Pons (tissue), 1 donor: ENCODE measurements at regions not wholly inside any gene's neighbourhood (a gene's known extent, or its start where the extent isn't known, plus 50 kb on each side); places are given as distances from the start of the nearest gene placed in this dataset.
"Not testable (repeated sequence)": the region's sequence is repeated elsewhere in the genome, so short reads cannot be mapped to it uniquely, and the experiment has no call there.

Experiments
- DNase-seq: peaks from one replicate; pipeline ENCODE4 v3.0.0-alpha.2; 2016; ENCODE audit warnings: low spot score

DNA sequence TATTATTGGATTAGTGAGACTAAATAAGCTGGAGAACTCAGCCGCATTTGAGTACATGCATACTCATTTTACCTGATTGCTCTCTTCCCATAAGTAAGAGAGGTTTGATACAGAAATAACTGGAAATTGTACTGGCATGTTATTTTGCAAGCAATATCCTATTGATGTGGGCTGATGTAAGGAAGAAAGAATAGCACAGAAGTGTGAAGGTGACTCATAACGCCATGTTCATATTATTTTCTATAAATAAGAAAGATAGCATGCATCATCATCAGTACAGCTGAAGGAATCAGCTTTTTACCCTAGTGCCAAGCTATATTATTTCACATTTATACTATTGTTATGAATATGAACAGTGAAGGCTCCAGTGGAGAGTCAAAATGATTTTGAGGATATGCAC, 138.3 kb upstream of the FAM47A start:
- DNase-seq = no peak

DNA sequence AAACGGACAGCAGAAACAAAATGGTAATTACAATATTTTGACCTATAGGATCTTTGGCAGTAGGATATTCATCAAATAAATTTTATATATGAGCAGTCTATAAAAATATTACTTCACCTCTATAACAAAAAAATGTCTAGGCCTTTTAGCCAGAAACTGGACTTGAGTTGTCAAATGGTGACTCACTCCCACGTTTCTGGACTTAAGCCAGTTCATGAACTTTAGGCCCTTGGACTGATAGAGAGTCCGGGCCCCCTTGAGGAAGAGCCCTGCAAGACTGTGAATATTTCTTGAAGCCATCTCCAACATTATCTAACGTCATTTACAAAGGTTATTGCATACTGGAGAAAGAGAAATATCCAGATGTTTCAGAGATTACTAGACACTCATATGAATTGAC, 106.8 kb upstream of the FAM47A start:
- no peak for DNase-seq

DNA sequence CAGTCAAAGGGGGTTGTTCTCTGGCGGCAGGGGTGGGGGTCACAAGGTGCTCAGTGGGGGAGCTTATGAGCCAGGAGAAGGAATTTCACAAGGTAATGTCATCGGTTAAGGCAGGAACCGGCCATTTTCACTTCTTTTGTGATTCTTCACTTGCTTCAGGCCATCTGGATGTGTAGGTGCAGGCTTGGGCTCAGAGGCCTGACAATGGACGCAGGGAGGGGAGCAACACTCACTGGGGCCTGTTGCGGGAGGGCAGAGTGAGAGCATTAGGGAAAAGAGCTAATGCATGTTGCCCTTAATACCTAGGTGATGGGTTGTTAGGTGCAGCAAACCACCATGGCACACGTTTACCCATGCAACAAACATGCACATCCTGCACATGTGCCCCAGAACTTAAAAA, 98.0 kb upstream of the FAM47A start:
- not testable (repeated sequence) for DNase-seq

DNA sequence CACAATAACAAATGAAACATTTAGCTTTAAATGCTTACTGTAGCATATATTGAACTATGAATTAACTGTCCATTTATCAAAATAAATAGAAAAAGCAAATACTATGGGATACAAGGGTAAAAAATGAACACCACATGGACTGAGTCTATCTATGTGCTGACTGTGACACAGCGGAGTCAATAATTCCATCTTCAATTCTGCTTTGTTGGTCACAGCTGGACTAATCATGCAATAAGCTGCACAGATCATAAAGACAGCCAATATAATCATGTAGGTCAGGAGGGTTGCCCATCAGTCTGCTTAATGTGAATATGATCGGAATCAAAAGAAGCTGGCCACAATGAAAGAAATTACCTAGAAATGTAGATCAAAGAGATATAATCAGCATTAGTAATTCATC, 95.7 kb upstream of the FAM47A start:
- DNase-seq = no peak

DNA sequence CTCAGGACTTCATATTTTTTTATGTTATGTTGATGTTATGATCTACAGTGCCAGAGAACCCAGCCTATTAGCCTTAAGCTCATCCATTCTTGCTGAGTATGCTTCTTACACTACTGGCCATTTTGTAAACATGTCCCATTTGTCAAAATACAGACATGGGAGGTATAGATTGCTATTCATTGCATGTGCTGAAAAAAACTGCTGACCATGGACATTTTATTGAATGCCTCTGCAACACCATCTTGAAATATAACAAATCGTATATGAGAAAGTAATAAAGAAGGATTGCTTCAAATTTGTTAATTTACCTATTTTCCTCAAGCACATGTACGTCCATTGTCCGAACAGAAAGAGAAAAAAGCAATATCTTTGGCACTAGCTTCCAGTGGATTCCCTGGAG, 91.5 kb upstream of the FAM47A start:
- DNase-seq = no peak

DNA sequence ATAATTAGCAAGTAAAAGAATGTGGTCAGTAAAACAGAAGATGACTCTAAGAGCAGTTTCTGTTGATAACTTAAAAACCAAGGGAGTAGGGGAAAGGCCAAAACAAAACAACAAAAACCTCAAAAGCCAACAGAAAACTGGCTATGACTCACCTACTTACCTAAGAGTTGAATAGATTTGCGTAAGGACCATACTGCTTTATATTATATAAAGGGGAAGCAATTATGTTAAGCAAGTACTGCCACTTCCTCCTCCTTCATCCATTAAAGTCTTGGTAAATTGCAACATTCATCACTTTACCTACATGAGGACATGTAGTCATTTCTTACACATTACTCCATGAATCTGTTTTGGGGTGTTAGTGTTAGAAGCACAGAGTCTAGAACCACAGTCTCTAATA, 85.9 kb upstream of the FAM47A start:
- DNase-seq = no peak

DNA sequence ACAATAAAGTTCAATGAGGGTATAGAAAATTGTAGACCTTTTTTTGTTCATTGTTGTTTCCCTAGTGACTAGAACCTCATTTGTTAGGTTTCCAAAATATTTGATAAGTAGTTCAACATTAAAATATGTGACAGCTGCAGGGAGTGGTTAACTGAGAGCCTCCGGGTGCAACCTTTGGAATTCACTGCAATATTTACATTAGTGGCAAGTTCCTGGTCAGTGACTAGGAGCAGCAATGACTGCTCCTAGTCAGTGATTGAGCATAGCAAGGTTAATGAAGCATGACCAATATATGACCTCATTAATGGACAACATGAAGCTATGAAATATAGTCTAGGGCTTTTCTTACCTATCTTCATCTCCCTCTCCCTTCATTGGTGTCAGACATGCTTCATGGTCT, 65.8 kb upstream of the FAM47A start:
- DNase-seq = no peak
